ENCODE measurements at regions not wholly inside any gene's neighbourhood (a gene's known extent, or its start where the extent isn't known, plus 50 kb on each side); places are given as distances from the start of the nearest gene placed in this dataset.

GRCh38 chr2:11024259-11024645, 112.5 kb downstream of the KCNF1 start:
- no peak for TF ChIP-seq POLR2A (IDR thresholded peaks at IDR 0.05; ENCODE audit: low read depth, low read length)
- no peak for TF ChIP-seq EZH2 (IDR thresholded peaks at IDR 0.05; ENCODE audit: borderline replicate concordance, low read depth, low read length, severe bottlenecking)
- no peak for TF ChIP-seq CTCF (IDR thresholded peaks at IDR 0.05; ENCODE audit: extremely low read depth in 1 of 2, insufficient read depth in 1 of 2, low read depth in 1 of 2, low read length in 2 of 2)
- no peak for TF ChIP-seq MYC (IDR thresholded peaks at IDR 0.05; ENCODE audit: low read depth, low read length)
- TF ChIP-seq JUN (IDR thresholded peaks at IDR 0.05; ENCODE audit: borderline replicate concordance, insufficient read depth, insufficient read length, low read depth): no peak
- no peak for TF ChIP-seq POLR2AphosphoS5 (IDR thresholded peaks at IDR 0.05; ENCODE audit: insufficient read depth, low read depth, low read length)
- no peak for TF ChIP-seq MAX (IDR thresholded peaks at IDR 0.05; ENCODE audit: insufficient read depth, insufficient read length)
- no peak for TF ChIP-seq FOS (IDR thresholded peaks at IDR 0.05; ENCODE audit: borderline replicate concordance, insufficient read depth, low read length)
- TF ChIP-seq GATA2 (IDR thresholded peaks at IDR 0.05; ENCODE audit: insufficient read depth, insufficient read length, low read depth, low read length): no peak
